ENCODE measurements at regions not wholly inside any gene's neighbourhood (a gene's known extent, or its start where the extent isn't known, plus 50 kb on each side); places are given as distances from the start of the nearest gene placed in this dataset.
"Not testable (repeated sequence)": the region's sequence is repeated elsewhere in the genome, so short reads cannot be mapped to it uniquely, and the experiment has no call there.

GRCh38 chr9:117649126-117649525 is 55.1 kb upstream of the TLR4 start:
- Mint-ChIP-seq H3K36me3 (ENCODE audit: low read depth) (no peaks in the 10 kb centered on the region), H3K27me3 (peaks cover 22% of the 10 kb centered on the region), H3K9me3 (no peaks in the 10 kb centered on the region), H3K4me1 (peaks cover 7% of the 10 kb centered on the region), H3K27ac (no peak overlapping the region), H3K4me3 (no peak overlapping the region)
- no peak for DNase-seq
- ATAC-seq: no peak

DNA sequence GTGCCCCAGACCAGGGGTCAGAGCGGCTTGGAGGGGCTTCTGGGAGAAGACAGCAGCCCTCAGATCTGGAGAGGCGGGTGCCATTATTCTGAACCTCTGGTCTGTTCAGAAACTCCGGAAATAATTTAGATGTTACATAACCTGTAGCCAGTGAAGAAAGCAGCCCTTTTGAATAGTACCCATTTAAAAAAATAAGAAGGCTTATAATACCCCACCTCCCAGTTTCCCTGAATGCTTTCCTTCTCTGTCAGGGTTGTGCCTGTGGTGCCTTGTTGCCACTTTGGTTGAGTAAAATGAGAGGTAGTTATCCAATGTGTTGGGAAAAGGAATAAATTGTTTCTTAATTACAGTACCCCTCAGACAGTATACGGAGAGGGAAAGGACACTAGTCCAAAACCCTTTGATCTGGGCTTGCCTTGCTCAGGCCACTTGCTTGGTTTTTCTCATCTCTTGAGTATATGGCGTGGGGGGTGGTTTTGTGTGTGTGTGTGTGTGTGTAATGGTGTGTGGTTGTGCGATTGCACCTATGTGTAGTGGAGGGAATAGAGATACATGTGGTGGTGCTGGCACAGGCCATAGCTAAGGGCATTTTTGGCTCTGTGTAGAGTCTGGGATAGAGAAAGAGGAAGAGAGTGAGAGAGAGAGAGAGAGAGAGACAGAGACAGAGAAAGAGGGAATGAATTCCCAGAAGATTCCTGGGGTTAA is 59.1 kb upstream of the TLR4 start:
- H3K36me3 Mint-ChIP-seq (ENCODE audit: low read depth): no peaks in the 10 kb centered on the region
- DNase-seq: no peak
- no peak overlapping the region for H3K27ac Mint-ChIP-seq

GRCh38 chr9:117644133-117644931 is 59.9 kb upstream of the TLR4 start:
- Mint-ChIP-seq H3K27me3 (peaks cover 43% of the 10 kb centered on the region), H3K27ac (no peak overlapping the region), H3K4me3 (no peak overlapping the region), H3K4me1 (peaks cover 7% of the 10 kb centered on the region), H3K9me3 (no peaks in the 10 kb centered on the region), H3K36me3 (ENCODE audit: low read depth) (no peaks in the 10 kb centered on the region)
- ATAC-seq (peak; percentile 24), DNase-seq (peak; percentile 58)

More for the DNA sequence above, 59.1 kb upstream of the TLR4 start:
- H3K9me3 Mint-ChIP-seq: no peaks in the 10 kb centered on the region
- no peak for ATAC-seq
- H3K4me1 Mint-ChIP-seq: peaks cover 7% of the 10 kb centered on the region
- no peak overlapping the region for H3K4me3 Mint-ChIP-seq
- H3K27me3 Mint-ChIP-seq: peaks cover 43% of the 10 kb centered on the region

- Mint-ChIP-seq H3K36me3 (ENCODE audit: low read depth) (no peaks in the 10 kb centered on the region), H3K4me3 (no peak overlapping the region), H3K9me3 (no peaks in the 10 kb centered on the region), H3K27me3 (peaks cover 39% of the 10 kb centered on the region), H3K27ac (no peak overlapping the region), H3K4me1 (peaks cover 7% of the 10 kb centered on the region)
- DNase-seq (no peak), ATAC-seq (no peak)
These were observed 60.9 kb upstream of the TLR4 start for GRCh38 chr9:117643288-117643654.

DNA sequence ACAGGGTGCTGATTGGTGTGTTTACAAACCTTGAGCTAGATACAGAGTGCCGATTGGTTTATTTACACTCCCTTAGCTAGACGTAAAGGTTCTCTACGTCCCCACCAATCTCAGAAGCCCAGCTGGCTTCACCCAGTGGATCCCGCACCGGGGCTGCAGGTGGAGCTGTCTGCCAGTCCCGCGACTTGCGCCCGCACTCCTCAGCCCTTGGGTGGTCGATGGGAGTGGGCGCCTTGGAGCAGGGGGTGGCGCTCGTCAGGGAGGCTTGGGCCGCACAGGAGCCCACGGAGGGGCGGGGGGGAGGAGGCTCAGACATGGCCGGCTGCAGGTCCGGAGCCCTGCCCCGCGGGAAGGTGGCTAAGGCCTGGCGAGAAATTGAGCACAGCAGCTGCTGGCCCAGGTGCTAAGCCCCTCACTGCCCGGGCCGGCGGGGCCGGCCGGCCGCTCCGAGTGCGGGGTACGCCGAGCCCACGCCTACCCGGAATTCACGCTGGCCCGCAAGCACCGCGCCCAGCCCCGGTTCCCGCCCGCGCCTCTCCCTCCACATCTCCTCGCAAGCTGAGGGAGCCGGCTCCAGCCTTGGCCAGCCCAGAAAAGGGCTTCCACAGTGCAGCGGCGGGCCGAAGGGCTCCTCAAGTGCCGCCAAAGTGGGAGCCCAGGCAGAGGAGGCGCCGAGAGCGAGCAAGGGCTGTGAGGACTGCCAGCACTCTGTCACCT is 61.5 kb upstream of the TLR4 start:
- not testable (repeated sequence) for H3K27ac Mint-ChIP-seq; H3K9me3 Mint-ChIP-seq; H3K36me3 Mint-ChIP-seq (ENCODE audit: low read depth); ATAC-seq; H3K4me3 Mint-ChIP-seq; H3K4me1 Mint-ChIP-seq; DNase-seq
- H3K27me3 Mint-ChIP-seq: peaks cover 39% of the 10 kb centered on the region

GRCh38 chr9:117636681-117637080 is 67.5 kb upstream of the TLR4 start:
- DNase-seq: no peak
- H3K27me3 Mint-ChIP-seq: peaks cover 10% of the 10 kb centered on the region

GRCh38 chr9:117625154-117625553 is 79.0 kb upstream of the TLR4 start:
- Mint-ChIP-seq H3K27me3 (peaks cover 2% of the 10 kb centered on the region), H3K4me1 (no peaks in the 10 kb centered on the region), H3K27ac (no peak overlapping the region), H3K4me3 (no peak overlapping the region), H3K9me3 (peaks cover 18% of the 10 kb centered on the region), H3K36me3 (ENCODE audit: low read depth) (no peaks in the 10 kb centered on the region)
- DNase-seq (no peak), ATAC-seq (no peak)

More at GRCh38 chr9:117636681-117637080, 67.5 kb upstream of the TLR4 start:
- Mint-ChIP-seq H3K27ac (no peak overlapping the region), H3K9me3 (no peaks in the 10 kb centered on the region), H3K4me3 (no peak overlapping the region), H3K4me1 (no peaks in the 10 kb centered on the region), H3K36me3 (ENCODE audit: low read depth) (no peaks in the 10 kb centered on the region)
- no peak for ATAC-seq

GRCh38 chr9:117624106-117624505 is 80.1 kb upstream of the TLR4 start:
- H3K9me3 Mint-ChIP-seq: peaks cover 18% of the 10 kb centered on the region
- H3K36me3 Mint-ChIP-seq (ENCODE audit: low read depth): no peaks in the 10 kb centered on the region
- H3K4me3 Mint-ChIP-seq: no peak overlapping the region
- no peak overlapping the region for H3K27ac Mint-ChIP-seq
- peaks cover 2% of the 10 kb centered on the region for H3K27me3 Mint-ChIP-seq
- ATAC-seq: no peak
- H3K4me1 Mint-ChIP-seq: no peaks in the 10 kb centered on the region
- DNase-seq: no peak

GRCh38 chr9:117622347-117622746 is 81.9 kb upstream of the TLR4 start:
- ATAC-seq (no peak), DNase-seq (no peak)
- H3K4me3 Mint-ChIP-seq: no peak overlapping the region
- peaks cover 2% of the 10 kb centered on the region for H3K27me3 Mint-ChIP-seq
- no peak overlapping the region for H3K27ac Mint-ChIP-seq
- no peaks in the 10 kb centered on the region for H3K36me3 Mint-ChIP-seq (ENCODE audit: low read depth)
- H3K9me3 Mint-ChIP-seq: peaks cover 22% of the 10 kb centered on the region
- no peaks in the 10 kb centered on the region for H3K4me1 Mint-ChIP-seq

GRCh38 chr9:117616431-117616831 is 87.8 kb upstream of the TLR4 start:
- no peak overlapping the region for H3K27ac Mint-ChIP-seq
- no peak for ATAC-seq
- H3K27me3 Mint-ChIP-seq: no peaks in the 10 kb centered on the region

GRCh38 chr9:117612317-117612716 is 91.9 kb upstream of the TLR4 start:
- Mint-ChIP-seq H3K4me1 (no peaks in the 10 kb centered on the region), H3K36me3 (ENCODE audit: low read depth) (no peaks in the 10 kb centered on the region), H3K27ac (no peak overlapping the region), H3K27me3 (no peaks in the 10 kb centered on the region), H3K9me3 (no peaks in the 10 kb centered on the region), H3K4me3 (no peak overlapping the region)
- DNase-seq (no peak), ATAC-seq (no peak)

More at GRCh38 chr9:117616431-117616831, 87.8 kb upstream of the TLR4 start:
- H3K9me3 Mint-ChIP-seq: peaks cover 8% of the 10 kb centered on the region
- H3K4me3 Mint-ChIP-seq: no peak overlapping the region
- no peaks in the 10 kb centered on the region for H3K4me1 Mint-ChIP-seq
- no peaks in the 10 kb centered on the region for H3K36me3 Mint-ChIP-seq (ENCODE audit: low read depth)
- DNase-seq: no peak

- H3K27ac Mint-ChIP-seq: no peak overlapping the region
- DNase-seq: no peak
- ATAC-seq: no peak
These were observed 106.2 kb upstream of the TLR4 start for GRCh38 chr9:117597977-117598376.

DNA sequence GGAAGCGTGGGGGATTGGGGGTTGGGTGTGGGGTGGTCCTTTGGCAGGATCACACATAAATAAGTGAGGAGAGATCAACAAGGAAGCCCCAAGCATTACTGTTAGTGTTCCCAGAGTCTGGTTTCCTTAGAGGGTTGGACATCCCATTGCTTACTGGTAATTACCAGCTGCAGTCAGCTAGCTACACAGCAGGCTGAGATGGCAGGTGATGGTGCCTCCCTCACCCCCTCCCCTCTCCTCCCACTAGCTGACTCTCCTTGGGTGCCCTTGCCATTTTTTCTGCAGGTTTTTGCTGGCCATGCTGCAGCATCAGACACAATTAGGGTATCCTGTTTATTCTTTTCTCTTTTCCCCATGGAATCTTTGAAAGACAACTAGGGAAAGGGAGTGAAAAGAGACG is 107.5 kb upstream of the TLR4 start:
- Mint-ChIP-seq H3K27me3 (no peaks in the 10 kb centered on the region), H3K9me3 (peaks cover 15% of the 10 kb centered on the region), H3K4me1 (no peaks in the 10 kb centered on the region), H3K4me3 (no peak overlapping the region), H3K27ac (no peak overlapping the region), H3K36me3 (ENCODE audit: low read depth) (no peaks in the 10 kb centered on the region)
- no peak for ATAC-seq
- no peak for DNase-seq

More at GRCh38 chr9:117597977-117598376, 106.2 kb upstream of the TLR4 start:
- Mint-ChIP-seq H3K4me3 (no peak overlapping the region), H3K4me1 (no peaks in the 10 kb centered on the region), H3K36me3 (ENCODE audit: low read depth) (no peaks in the 10 kb centered on the region), H3K9me3 (peaks cover 11% of the 10 kb centered on the region), H3K27me3 (no peaks in the 10 kb centered on the region)

GRCh38 chr9:117595650-117596049 is 108.6 kb upstream of the TLR4 start:
- DNase-seq (no peak), ATAC-seq (no peak)
- no peak overlapping the region for H3K4me3 Mint-ChIP-seq
- no peaks in the 10 kb centered on the region for H3K27me3 Mint-ChIP-seq
- peaks cover 12% of the 10 kb centered on the region for H3K9me3 Mint-ChIP-seq
- no peaks in the 10 kb centered on the region for H3K4me1 Mint-ChIP-seq
- no peaks in the 10 kb centered on the region for H3K36me3 Mint-ChIP-seq (ENCODE audit: low read depth)
- H3K27ac Mint-ChIP-seq: no peak overlapping the region

DNA sequence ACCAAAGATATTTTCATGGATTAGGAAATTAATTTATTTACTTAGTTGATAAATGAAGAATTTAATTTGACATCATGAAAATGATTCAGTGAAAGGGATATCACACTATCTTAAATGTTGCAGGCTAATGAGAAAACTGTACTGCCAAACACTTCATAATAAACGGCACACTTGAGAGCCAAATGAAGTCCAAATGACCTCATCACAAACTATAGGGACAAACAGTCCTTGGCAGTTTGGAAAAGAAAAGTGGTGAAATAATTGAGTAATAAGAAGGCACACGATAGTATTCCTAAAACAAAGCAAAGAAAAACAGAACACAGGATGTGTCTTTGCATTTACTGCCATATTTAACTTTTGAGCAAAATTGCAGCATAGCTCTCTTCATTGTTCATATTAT is 116.9 kb upstream of the TLR4 start:
- H3K27ac Mint-ChIP-seq: no peak overlapping the region
- H3K27me3 Mint-ChIP-seq: no peaks in the 10 kb centered on the region
- no peak for ATAC-seq
- H3K4me3 Mint-ChIP-seq: no peak overlapping the region
- peaks cover under 1% of the 10 kb centered on the region for H3K9me3 Mint-ChIP-seq
- H3K4me1 Mint-ChIP-seq: no peaks in the 10 kb centered on the region
- no peak for DNase-seq
- H3K36me3 Mint-ChIP-seq (ENCODE audit: low read depth): no peaks in the 10 kb centered on the region

All from activated naive CD8-positive, alpha-beta T cell treated with anti-CD3 and anti-CD28 coated beads, Interleukin-2, amount 50 U/mL, for 24 hours (primary cell).